ELR (cell line): ENCODE measurements at regions not wholly inside any gene's neighbourhood (a gene's known extent, or its start where the extent isn't known, plus 50 kb on each side); places are given as distances from the start of the nearest gene placed in this dataset.
A peak's percentile ranks its signal among the peaks of the same experiment; 100 is the strongest.
"Not testable (repeated sequence)": the region's sequence is repeated elsewhere in the genome, so short reads cannot be mapped to it uniquely, and the experiment has no call there.

Experiments used
- DNase-seq: peaks from one replicate; pipeline ENCODE4 v3.0.0-alpha.2; 2015; ENCODE audit warnings: low read depth

GRCh38 chr10:93221171-93221496 lies 147.4 kb downstream of the CYP26A1 start:
- DNase-seq: no peak

GRCh38 chr10:93221521-93221920 lies 147.8 kb downstream of the CYP26A1 start:
- no peak for DNase-seq

- DNase-seq: no peak
Measured at GRCh38 chr10:93222211-93222754, 148.6 kb downstream of the CYP26A1 start.

- DNase-seq: no peak
Measured at GRCh38 chr10:93222876-93223275, 149.2 kb downstream of the CYP26A1 start.

- DNase-seq: no peak
Measured at GRCh38 chr10:93223336-93223735, 149.6 kb downstream of the CYP26A1 start.

GRCh38 chr10:93224005-93224779 lies 150.5 kb downstream of the CYP26A1 start:
- DNase-seq: peak; percentile 18

- DNase-seq: no peak
Measured at GRCh38 chr10:93225938-93226337, 152.2 kb downstream of the CYP26A1 start.

GRCh38 chr10:93226619-93227018 lies 152.9 kb downstream of the CYP26A1 start:
- no peak for DNase-seq

- not testable (repeated sequence) for DNase-seq
Measured at GRCh38 chr10:93230596-93230995, 156.9 kb downstream of the CYP26A1 start.

- not testable (repeated sequence) for DNase-seq
Measured at GRCh38 chr10:93232159-93232558, 158.5 kb downstream of the CYP26A1 start.

GRCh38 chr10:93234940-93235339 lies 161.2 kb downstream of the CYP26A1 start:
- DNase-seq: not testable (repeated sequence)

- peak; percentile 78 for DNase-seq
Measured at GRCh38 chr10:93235686-93236085, 162.0 kb downstream of the CYP26A1 start.

GRCh38 chr10:93236393-93237040 lies 162.8 kb downstream of the CYP26A1 start:
- no peak for DNase-seq

- DNase-seq: no peak
Measured at GRCh38 chr10:93245147-93245546, 171.5 kb downstream of the CYP26A1 start.

- DNase-seq: no peak
Measured at GRCh38 chr10:93245779-93246178, 172.1 kb downstream of the CYP26A1 start.

GRCh38 chr10:93248583-93249227 lies 175.0 kb downstream of the CYP26A1 start:
- DNase-seq: no peak

- no peak for DNase-seq
Measured at GRCh38 chr10:93250010-93250409, 176.3 kb downstream of the CYP26A1 start.

- DNase-seq: no peak
Measured at GRCh38 chr10:93254180-93254853, 180.6 kb downstream of the CYP26A1 start.

- DNase-seq: no peak
Measured at GRCh38 chr10:93255546-93255945, 181.9 kb downstream of the CYP26A1 start.
